CD4-positive, alpha-beta T cell treated with Interferon gamma for 1 hour (primary cell): ENCODE measurements at regions not wholly inside any gene's neighbourhood (a gene's known extent, or its start where the extent isn't known, plus 50 kb on each side); places are given as distances from the start of the nearest gene placed in this dataset.

Experiments used
- DNase-seq: peaks from one replicate; pipeline ENCODE4 v3.0.0-alpha.2; 2020

DNA sequence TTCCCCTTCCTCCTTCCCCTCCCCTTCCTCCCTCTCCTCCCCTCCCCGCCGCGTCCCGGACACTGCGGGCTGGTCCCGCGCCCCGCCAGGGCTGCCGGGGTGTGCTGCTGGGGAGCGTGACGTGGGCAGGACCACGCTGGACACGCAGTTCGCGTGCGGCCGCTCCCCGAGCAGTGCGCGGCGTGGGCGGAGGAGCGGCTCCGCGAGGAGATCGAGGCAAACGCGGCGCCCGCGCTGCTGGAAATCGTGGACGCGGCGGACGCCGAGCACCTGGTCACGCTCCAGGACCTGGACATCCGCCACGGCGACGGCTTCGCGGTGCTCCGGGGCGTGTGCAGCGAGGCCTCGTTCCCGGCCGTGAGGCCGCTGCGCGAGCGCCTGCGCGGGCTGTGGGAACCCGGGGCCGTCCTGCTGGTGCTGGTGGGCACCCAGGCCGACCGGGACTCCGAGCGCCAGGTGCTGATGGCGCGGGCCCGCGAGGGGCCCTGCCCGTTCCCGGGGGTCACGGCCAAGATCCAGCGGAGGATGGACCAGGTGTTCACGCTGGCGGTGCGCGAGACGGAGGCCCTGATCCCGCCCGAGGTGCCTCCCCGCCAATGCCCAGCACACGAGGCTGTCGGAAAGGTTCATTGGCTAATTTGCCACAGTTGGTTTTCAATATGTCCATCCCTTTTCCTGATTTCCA, 84.3 kb downstream of the TNFAIP2 start:
- no peak for DNase-seq

DNA sequence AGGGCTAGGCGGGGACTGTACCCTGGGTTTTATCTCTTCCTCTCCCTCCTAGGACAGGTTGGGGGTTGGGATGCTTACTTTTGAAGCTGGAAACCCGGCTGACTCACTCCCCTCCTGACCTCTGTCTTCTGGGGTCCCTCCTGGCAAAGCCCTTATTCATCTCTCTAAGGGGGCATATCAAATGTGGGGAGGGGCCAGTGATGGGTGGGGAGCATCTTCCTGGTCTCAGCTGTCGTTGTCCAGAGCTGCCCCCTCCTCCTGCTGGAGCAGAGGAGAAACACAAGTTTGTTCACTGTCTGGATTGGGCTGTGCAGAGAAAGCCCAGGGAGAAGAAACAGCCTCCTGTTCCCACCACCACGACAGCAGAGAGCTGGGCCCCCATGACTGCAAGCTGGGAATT, 85.8 kb downstream of the TNFAIP2 start:
- DNase-seq = no peak

DNA sequence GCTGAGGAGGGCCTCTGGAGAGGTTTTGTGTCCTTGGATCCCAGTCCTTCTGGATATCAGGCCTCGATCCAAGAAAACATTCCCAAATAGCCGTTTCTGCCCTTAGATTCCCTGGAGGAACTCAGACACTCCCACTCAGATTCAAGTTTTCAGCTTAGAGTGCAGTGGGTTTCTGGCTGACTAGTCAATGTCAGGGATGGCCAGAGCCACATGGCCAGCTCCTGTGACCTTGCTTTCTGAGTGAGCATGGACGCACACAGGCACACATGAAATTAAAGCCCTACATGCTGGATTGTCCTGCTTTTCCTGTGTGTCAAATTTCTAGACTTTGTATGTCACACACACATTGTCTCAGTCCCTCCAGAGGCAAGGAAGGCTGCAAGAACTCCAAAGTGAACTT, 86.2 kb downstream of the TNFAIP2 start:
- no peak for DNase-seq

DNA sequence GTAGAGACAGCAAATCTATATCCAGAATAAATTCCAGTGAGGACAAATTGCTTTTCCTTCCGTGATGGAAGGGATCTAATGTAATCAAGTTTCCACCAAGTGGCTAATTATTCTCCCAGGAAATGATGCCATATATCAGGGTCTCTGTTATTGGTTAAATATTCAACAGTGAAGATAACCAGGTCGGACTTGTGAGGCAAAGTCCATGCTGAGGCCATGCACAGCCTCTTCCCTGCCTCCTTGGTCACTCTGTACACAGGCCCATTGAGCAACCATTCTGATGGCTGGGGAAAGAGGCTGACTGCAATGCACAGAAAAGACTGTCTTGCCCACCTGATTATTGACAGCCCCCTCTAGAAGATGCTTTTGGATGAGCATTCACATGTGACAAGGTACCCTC, 90.1 kb downstream of the TNFAIP2 start:
- DNase-seq = no peak

DNA sequence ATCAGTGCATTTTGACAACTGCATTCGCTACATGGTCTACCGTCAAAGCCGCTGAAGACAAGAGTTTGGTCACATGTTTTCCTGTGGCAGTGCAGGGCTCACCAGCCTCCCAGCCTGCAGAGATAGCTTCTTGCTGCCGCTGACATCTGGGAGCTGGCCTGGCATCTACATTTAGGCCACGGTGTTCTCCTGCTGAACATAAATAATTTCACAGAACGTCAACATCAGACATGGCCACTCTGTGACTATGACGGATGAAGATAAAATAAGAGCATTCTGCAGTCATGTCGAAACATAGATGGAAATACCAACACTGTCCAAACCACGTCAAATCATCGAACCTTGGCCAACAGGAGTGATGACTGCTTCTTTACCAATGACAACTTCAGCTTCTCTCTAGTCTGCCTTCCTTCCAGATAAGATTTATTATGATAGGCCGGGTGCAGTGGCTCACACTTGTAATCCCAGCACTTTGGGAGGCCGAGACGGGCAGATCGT, 91.2 kb downstream of the TNFAIP2 start:
- no peak for DNase-seq

DNA sequence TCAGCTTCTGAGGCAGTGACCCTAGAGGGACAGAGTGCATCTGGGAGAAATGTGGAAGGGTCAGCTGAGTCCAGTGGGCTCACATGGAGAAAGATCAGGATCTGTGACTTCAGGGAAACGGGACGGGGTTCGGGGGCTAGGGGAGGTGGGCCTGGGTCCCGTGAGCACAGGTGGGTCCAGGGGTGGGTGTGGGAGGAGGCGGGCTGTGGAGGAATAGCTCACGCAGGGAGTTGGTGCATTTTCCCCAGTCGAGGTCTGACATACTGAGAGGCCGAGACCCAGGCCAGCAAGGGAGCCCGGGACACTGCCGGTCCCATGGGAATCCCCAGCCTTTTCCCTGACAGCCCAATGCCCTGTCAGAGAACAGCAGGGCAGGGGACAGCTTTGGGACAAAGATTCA, 93.1 kb downstream of the TNFAIP2 start:
- DNase-seq = no peak

DNA sequence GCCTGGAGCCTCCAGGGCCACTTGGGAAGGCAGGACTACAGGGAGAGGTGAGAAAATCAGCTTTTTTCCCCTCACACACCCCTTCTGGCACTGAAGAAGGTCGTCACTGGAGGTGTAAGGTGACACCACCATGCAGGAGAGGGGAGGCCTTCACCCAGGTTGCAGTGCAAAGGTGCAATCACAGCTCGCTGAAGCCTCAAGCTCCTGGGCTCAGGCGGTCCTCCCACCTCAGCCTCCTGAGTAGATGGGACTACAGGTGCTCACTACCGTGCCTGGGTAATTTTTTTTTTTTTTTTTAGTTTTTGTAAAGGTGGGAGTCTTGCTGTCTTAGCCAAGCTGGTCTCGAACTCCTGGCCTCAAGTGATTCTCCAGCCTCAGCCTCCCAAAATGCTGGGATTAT, 93.6 kb downstream of the TNFAIP2 start:
- no peak for DNase-seq

DNA sequence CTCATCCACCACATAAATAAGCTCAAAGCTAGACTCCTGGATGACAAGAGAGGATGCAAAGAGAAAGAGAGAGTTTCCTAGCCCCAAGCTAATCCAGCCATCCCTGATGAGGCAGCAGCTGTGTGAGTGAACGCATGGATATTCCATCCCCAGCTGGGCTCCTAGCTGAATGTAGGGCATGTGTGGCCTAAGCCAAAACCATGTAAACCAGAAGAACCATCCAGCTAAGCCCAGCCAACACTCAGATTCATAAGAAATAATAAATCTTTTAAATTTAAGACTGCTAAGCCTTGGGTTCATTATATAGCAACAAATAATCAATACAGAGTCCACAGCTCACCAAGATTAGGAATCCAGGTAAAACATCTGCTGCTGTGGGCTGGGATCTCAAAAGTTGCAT, 94.3 kb downstream of the TNFAIP2 start:
- no peak for DNase-seq

DNA sequence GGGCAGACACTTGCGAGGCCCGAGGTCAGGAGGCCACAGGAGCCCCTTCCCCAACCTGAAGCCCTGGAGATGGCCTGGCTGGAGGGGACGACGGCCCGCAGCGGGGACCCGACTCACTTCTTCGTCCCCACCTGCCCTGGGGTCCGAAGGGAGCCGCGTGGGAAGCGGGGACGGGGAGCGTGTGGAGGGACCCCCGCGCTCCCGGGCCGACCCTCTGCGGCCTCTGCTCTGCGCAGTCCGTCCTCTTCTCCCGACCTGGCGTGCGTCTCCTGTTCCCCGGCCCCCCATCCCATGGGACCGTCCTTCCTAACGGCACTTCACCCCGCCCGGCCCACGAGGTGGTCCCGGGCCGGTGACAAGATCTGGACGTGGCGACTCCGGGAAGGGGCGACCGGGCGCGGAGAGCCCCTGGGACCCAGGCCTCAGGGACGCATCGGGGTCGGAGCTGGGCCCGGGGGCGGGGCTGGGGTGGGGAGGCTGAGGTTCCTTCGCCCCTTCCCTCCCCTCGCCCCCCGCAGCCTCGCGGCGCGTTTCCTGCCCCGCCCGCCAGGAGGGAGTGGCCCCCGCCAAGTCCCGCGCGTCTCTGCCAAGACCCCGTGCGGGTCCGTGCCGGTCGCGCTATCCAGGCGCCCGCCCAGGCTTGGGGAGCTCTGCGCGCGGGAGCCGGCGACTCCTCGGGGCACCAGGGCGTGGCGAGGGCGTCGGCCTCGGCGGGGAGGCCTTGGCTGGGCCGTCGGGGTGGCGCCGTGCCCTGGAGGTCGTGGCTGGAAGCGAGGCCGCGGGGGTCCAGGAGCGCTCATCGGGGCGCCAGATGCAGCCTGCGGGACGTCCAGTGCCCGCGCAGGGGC, 97.1 kb downstream of the TNFAIP2 start:
- DNase-seq = no peak

DNA sequence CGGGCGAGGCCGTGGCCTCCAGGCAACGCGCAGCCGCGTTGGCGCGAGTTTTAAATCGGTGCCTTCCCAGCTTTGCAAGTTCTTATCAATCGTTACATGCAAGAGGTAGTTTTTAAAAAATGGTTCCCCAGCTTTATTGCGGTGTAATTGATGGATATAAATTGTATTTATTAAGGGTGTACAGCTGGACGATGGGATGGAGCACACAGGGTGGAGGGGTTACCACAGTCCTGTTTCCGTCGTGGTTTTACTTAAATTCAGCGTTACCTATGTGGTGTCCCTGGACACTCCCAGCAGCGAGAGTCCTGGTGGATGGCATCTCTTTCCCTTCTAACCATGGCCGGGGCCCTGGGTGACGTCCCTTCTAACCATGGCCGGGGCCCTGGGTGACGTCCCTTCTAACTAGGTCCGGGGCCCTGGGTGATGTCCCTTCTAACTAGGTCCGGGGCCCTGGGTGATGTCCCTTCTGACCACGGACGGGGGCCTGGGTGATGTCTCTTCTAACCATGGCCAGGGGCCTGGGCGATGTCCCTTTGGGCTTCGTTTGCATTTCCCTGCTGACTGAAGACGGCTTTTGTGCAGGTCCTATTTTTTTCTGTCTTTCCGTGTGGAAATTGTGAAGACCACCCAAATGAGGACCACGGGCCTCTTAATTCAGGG, 97.9 kb downstream of the TNFAIP2 start:
- no peak for DNase-seq

DNA sequence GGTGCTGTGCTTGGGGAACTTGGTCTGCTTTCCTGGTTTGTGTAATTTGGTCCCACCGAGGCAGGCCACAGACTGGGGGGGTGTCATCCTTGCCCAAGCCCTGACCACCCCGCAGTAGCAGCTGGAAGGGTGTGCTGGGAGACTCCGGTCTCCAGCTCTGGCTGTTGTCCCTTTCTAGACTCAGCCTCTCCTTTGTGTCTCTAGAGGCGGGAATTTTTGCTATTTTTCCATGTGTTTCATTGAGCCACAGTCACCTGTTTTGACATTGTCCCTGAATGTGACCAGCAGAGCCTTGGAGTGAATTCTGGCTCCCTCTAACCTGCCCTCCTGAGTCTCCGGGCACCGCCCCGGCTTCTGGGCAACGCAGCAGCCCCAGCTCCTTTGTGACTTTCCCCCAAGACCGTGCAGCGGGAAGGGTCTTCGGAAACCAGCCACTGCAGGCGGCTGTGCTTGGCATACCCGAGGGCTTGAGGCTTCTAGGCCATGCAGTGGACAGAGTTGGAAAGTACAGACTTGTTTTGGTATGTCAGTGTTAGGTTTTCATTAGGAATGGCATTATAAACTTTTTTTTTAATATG, 98.6 kb downstream of the TNFAIP2 start:
- no peak for DNase-seq

DNA sequence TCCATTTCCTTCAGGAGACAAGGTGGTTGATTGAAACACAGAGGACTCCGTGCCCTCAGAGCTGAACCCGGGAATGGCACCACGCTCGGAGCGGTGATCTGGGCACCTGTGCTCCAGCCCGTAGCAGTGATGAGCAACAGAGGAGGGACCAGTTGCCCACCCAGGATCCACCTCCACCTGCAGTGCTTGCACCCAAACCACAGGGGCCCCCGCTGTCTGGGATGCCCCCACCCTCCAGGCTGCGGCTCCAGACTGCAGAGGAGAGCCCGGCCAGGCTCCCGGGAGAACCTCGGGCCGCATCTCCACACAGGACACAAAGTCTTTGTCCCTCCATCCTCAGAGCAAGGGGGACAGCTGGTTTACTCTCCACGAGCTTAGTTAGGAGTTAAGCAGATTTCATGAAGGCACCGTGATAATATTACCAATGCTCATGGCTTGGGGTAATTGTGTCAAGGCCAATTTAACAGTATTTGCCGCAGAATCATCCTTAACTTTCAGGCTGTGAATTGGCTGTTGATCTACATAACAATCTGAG, 100.6 kb downstream of the TNFAIP2 start:
- no peak for DNase-seq

DNA sequence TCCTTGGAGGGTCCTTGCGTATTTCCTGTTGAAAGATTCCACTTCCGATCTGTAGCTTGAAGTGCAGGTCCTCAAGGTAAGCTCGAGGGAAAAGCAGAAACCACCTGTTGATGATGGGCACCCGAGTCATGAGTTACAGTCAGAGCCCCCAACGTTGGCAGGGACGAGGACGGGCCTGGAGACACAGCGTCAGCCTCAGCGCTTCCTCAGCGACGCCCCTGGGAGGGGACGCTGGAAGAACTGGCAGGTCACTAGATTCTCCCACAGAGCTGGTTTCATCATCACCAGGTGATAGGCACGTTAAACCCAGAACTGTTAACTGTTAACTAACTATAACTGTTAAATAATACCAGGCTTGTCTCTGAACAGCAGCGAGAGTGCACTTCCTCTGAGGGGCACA, 101.8 kb downstream of the TNFAIP2 start:
- DNase-seq = no peak

DNA sequence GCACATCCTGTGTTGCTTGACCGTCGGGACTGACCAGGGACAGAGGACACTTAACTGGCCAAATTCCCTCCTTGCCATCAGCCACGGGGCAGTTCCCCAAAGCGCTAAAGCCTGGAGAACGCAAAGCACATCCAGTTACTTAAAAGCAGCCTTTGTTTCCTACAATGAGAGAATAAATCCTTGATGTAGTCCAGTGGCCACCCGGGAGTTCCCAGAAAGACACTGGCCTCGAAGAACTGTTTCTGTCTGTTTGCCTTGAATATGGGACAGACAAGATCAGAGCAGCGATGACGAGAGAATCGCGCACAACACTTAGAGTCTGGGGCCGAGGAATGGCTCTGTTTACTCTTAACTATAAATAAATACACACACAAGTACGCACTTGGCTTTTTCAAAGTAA, 102.2 kb downstream of the TNFAIP2 start:
- DNase-seq = no peak

DNA sequence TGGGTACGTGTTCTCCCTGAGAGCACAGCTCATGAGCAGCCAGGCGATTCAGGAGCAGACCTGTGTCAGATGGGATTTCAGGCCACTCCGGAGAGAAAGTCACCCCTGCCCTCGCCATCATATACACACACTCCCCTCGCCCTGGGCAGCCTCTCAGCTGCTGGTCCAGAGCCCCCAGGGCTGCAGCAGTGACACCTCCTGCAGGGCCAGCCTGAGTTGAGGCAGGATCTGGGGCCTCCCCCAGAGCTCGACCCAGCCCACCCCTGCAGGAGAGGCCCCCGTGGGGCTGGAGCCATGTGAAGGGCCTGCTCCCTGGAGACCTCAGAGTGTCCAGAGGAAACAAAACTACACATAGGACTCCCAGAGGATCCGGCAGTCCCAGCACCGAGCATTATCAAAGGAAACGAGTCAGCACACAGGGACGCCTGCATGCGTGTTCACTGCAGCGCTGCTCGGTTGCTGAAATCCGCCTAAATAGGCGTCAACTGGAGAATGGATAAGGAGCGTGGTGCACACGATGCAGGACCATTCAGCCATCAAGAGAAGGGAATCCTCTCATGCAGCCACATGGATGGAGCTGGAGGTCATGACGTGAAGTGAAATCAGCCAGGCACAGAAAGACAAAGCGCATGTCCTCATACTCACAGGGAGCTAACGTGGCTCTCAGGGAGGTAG, 104.0 kb downstream of the TNFAIP2 start:
- no peak for DNase-seq

DNA sequence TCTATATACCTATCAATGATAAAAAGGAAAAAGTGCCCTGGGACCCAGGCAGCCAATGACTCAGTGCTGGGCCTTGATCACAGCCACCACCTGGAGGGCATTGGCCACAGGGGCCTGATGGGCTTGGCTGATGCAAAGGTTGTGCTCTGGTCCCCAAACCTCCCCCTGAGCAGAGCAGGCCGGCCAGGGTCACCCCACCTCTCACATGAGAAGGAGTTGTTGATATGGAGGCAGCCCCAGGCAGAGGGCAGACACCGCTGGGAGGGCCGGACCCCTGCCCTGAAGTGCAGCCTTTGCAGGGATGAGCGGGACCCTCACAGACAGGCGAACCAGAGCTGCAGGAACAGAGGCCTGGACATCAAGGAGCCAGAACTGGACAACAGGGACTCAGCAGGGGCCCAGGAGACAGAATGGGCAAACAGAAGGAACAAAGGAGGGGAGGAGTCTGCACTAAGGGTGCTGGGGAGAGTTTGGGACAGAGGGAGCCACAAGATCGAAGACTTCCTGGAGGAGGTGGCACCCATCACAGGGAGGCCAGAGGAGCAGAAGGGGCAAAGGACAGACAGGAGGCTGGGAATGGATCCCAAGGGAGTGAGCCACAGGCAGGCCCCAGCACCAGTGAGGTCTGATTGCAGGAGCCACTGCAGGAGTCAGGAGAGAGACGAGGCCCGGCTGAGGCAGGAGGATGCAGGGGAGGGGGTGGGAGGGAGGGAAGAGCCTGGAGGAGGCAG, 105.0 kb downstream of the TNFAIP2 start:
- no peak for DNase-seq

DNA sequence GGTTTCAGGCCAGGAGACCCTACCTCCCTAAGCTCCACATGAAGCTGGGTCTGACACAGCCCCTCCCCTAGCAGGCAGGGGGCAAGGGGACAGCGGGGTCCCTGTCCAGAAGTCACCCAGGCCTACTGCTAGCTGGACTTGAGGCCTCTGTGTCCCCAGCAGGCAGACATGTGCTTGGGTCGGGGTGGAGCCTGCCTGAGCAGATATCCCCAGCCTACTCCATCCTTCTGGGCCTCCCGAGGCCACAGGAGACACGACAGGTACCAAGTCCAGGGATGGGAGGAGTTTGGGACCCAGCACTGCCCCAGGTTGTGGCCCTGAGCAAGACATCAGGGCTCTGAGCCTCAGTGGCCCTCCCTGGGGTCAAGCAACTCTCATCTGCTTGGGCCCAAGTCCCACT, 105.2 kb upstream of the EIF5 start:
- no peak for DNase-seq

DNA sequence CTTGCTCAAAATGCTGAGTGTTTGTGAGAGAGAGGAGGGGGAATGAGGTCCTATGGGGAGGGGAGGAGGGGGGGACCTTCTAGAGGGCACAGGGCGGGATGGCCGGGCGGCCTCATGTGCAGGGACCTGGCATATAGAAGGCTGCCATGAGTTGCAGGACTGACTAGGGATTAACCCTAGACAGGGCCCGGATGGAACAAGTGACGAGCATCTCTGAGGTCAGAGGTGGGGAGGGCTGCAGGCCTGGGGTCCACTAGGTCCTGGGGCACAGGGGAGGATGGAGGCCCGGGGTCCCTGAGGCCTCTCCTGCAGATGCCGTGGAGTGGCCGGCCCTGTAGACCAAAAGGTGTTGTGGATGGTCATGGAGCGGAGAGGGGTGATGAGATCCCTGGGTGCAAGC, 104.0 kb upstream of the EIF5 start:
- no peak for DNase-seq

DNA sequence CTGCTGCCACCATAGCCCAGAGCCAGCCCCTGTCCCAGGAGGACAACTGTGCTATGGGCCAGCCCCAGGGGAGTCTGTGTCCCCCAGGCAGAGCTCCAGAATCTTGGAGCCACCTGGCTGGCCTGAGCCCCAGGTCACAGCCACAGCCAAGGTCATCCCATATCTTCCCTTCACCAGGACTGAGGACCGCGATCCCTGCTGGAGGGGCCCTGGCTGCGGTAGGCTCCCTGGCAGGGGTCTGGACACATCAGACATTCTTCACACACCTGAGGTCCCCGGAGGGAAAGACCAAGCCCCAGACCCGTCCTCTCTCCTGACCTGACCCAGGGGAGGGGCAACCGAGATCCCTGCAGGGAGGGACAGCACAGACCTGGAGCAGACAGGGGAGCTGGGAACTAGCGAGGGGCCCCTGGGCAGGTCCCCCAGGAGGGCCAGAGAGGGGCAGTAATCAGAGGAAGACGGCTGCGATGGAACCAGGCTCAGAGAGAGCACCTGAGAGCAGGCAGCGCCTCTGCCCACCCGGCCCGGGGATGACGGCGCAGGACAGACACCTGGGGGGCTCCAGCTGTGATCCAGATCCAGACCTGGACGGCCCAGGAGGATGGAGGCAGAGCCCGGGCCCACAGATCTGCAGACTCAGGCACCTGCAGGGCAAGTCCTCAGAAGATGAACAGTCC, 103.2 kb upstream of the EIF5 start:
- no peak for DNase-seq

DNA sequence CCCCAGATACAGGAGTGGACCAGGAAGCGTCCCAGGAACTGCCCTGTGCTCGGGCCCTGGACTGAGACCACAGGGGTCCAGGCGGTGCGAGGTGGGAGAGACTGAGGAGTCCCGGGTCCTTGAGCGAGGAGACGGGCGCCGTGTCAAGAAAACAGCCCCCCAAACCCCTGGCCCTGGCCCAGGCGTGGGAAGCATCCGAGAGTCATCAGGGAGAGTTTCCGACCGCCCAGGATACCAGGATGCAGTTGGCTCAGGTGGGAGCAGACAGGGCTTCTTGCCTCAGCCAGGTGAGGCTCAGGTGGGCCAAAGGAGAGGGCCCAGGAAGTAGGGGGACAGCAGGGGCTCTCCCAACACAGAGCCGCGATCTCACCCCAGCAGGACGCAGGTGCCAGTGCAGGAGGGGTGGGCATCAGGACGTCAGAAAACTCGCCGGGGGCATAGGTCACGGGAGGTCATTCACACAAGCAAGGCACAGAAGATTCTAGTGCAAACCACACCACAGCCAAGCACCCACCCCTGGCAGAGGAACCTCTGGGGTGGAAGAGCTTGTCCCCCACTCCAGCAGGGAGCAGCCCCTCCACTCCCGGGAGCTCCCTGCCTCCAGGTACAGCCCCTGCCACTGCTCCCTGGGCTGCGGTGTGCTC, 102.5 kb upstream of the EIF5 start:
- DNase-seq = no peak
